ENCODE measurements at regions not wholly inside any gene's neighbourhood (a gene's known extent, or its start where the extent isn't known, plus 50 kb on each side); places are given as distances from the start of the nearest gene placed in this dataset.

DNA sequence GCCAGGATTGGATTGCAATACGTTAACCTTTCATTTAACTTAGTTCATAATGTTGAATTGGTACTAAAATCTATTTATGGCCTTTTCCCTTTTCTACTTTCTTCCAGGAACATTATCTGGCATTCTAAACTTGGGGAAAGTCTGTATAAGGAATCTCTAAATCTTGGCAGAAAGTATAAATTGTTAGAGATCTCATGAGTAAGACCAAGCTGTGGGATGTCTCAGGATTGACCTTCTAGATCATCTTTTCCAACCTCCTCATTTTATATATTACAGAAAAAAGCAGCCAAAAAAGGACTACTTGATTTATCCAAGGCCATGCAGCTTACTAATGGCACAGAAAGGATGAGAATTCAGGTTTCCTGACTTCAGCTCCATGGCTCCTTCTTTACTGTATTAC, 598.3 kb downstream of the INHBA start:
- DNase-seq (ENCODE audit: low read depth in 2 of 2): no peak

GRCh38 chr7:41103331-41103730, 599.6 kb downstream of the INHBA start:
- peak in 1 of 2 donors; percentile 28 for DNase-seq (ENCODE audit: low read depth in 2 of 2)

GRCh38 chr7:41098846-41099245, 604.0 kb downstream of the INHBA start:
- DNase-seq (ENCODE audit: low read depth in 2 of 2): no peak

DNA sequence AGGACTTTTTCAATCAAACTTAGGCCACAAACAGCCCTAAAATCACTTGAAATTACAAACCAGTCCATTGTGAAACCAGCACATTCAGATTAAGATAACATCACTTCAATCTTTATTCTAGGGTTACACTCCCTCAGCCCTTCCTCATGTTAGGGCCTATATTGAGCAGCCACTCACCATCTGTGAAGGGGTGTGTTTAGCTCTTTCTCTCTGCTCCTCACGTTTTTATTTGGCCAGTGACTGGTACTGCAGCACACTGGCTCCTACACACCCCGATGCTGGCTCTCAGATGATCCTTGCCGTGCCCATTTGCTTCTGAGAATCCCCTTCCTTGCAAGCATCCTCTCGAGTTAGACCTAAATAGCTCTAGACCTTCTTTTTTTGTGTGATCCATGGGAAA, 604.5 kb downstream of the INHBA start:
- DNase-seq (ENCODE audit: low read depth in 2 of 2): no peak

GRCh38 chr7:41097501-41097900, 605.4 kb downstream of the INHBA start:
- no peak for DNase-seq (ENCODE audit: low read depth in 2 of 2)

DNA sequence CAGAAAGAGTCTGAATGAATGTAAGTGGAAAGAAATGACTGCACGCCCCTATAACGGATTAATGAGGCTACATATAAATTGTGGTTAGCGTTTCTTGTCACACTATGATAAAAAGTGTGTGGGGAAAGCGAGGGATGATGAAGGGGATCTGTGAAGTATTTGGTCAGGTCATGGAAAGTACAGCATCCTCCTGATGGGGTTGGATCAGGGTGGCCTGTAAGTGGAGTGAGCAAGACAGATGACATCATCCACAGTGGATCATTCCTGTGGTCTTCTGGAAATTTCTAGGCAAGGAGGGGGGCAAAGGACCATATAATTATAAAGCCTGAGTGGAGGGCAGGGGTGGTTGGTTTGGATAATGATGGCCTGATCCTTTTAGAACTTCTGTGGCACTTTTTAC, 606.0 kb downstream of the INHBA start:
- no peak for DNase-seq (ENCODE audit: low read depth in 2 of 2)

DNA sequence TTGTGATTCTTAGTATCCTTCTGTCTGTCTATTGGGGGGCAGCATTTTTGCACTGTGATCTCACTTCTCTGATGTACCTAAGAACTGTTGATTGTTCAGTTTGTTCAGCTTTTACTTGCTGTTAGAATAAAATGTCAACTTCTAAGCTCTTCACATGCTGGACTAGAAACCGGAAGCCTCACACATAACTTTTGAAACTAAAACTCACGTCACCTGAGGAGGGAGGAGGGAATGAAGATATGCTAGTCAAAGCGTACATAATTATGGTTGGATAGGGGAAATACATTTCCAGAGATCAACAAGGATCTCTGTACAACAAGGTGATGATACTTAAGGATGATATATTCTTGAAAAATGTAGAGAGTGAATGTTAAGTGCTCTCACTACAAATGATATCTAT, 609.7 kb downstream of the INHBA start:
- DNase-seq (ENCODE audit: low read depth in 2 of 2): no peak

GRCh38 chr7:41085244-41085643, 617.6 kb downstream of the INHBA start:
- DNase-seq (ENCODE audit: low read depth in 2 of 2): no peak

GRCh38 chr7:41084381-41084780, 618.5 kb downstream of the INHBA start:
- no peak for DNase-seq (ENCODE audit: low read depth in 2 of 2)

DNA sequence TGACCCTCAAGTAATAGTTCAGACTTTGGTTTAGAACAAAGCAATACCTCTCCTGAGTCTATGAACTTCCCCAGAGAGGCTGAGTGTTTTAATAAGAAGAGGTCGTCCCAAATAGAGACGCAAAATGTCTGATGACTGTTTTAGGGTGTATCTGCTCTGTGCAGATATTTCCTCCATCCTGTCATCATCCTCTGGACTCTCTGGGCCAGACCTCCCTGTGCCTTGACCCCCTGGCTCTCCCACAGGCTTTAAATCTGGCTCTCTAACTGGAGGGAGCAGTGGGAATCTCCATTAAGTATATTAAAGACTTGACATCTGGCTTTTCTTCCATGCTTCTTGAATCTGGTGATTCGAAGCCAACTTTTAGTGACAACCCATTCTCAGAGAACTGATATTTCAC, 633.3 kb downstream of the INHBA start:
- peak; percentile 14 to 43 for DNase-seq (ENCODE audit: low read depth in 2 of 2)

DNA sequence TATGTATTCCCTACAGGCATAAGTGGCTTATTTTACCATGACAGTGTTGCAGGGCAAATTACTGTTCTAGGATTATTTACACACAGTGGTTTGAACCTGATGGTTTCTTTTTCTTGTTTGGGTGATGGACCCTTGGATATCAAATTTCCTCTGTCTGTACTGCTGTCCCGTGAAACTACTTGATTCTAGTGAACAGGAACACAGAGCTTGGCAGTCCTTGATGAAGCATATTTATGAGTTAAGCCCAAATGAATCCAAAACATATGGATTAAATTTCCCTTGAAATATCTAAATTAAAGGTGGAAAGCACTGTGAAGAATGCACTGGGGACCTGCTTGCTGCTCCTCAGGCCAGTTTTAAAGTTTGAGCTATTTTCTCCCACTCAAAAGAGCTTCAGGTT, 635.3 kb downstream of the INHBA start:
- no peak for DNase-seq (ENCODE audit: low read depth in 2 of 2)

GRCh38 chr7:41065663-41066062, 637.2 kb downstream of the INHBA start:
- DNase-seq (ENCODE audit: low read depth in 2 of 2): no peak

DNA sequence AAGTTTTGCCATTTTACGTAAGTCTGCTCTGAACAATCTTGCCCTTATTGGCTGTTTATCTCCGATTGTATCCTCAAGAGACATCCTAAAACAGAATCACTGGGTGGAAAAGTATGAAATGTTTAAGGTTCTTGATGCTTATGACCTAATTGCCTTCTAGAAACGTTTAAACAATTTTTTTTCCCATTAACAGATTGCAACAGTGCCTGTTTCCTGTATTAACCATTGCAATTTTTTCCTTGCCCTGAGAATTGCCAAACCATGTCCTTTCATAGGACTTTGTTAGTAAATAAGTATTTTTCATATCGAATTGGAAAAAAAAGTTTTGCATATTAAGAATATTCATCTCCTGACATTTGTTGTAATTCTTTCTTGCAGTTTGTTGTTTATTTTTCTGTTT, 639.8 kb downstream of the INHBA start:
- DNase-seq (ENCODE audit: low read depth in 2 of 2): no peak

DNA sequence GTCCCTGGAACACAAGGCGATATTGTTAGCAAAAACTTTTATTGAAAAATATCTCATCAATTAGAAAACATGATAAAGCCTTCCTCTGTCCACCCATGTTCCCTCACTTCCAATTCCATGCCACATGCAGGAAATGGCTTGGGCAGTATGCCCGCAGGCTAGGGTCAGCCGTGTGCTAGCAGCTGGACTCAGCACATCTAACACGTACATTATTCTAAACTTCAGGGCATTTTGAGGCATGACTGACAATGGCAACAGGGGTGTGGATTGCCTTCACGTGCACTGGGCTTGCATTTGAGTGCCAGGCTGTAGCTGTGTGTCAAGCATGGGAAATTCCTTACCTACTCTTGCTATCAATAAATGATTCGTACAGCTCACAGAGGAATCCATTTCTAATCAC, 642.1 kb downstream of the INHBA start:
- DNase-seq (ENCODE audit: low read depth in 2 of 2): no peak

GRCh38 chr7:41059796-41060195, 643.1 kb downstream of the INHBA start:
- no peak for DNase-seq (ENCODE audit: low read depth in 2 of 2)

DNA sequence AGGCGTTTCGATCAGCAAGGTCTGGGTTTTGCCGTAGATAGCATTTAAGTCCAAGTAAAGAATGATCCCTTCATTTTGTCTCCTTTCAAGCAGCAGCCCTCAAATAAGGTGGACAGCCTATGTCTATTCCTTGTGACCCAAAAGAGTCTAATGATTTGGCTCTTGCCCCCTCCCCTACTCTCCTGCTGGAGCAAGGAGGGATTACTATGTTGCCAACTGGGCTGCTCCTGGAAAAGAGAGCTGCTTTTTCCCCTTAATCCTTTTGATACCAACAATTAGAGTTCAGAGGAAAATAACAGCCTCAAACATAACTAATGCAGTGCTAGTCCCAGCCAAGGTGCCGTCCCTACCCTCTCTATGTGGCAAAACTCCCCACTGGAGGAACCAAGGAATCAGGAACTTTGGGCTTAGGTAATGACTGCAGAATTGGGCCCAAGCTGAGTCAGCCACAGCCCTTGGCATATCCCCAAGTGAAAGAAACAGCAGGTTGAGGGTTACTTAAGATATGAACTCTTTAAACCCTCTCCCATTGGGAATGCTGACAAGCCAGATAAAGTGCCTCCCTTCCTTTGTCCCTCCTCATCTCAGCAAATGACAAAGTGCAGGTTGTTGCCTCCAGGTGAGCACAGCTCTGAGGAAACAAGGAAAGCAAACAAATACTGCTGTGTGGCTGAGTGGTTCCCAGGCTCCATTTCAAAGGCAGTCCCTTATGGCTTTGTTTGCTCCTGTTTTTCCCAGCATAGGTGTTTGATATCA, 643.7 kb downstream of the INHBA start:
- no peak for DNase-seq (ENCODE audit: low read depth in 2 of 2)

DNA sequence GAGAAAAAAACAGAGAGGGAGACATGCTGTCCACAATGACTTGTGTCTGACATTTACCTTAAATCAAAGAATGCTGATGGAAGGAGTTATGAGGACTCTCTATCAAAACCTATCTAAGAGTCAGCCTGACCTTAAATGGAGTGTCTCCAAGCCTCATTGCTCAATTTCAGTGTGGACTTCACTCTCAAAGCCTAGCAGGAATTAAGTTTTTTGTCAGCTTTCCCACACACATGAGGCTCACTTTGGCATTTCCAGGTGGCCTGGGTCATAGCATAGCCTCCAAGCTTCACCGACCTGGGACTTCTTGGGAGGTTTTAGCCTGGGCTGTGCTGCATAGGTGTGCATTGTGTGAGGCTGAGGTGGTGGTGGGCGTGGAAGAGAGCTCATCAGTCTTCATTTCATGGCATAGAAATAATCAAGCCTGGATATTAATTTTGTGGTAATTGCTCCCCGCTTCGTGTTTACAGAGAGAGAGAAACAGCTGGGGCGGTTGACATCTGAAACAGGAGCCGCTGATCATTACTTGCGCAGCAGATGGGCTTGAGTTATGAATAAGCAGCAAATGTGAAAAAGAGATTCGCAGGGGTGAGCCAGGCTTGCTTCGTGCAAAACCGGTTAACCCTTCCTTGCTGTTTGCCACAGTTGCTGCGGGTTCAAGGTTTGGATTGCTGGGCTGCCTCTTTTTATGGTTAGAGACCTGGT, 647.8 kb downstream of the INHBA start:
- no peak for DNase-seq (ENCODE audit: low read depth in 2 of 2)

DNA sequence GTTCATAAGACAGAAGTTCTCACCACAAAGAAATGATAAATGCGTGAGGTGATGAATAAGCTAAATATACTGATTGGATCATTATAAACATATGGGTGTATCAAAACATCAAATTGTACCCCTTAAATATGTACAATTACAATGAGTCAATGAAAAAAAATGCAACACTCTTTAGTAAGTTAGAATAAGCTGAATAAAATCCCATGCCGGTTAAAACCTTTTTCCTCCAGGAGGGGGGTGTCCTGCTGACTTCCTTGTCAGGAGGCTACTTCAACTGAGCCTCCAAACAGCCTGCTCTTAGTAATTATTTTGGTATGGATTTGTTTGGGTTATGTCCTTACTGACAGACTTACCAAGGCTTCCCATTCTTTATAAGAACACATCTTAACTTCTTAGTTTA, 649.1 kb downstream of the INHBA start:
- no peak for DNase-seq (ENCODE audit: low read depth in 2 of 2)

GRCh38 chr7:41052736-41053135, 650.2 kb downstream of the INHBA start:
- no peak for DNase-seq (ENCODE audit: low read depth in 2 of 2)

DNA sequence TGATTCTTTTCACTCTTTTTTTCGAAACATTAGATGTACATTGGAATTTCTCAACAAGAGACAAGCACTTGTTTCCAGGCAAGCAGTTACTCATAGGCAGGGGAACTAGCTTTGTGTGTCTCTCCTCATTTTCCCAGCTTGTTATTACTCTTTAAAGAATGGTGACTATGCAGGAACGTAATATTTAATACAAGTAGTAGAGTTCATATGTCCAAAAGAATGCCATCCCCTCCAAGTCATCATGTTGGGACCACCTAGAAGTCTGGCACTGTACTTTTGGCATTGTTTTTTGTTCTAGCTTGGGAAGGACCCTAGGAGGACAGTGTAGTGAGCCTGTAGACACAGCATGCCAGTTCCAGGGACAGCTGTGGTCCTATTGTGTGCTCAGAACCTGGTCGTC, 650.7 kb downstream of the INHBA start:
- DNase-seq (ENCODE audit: low read depth in 2 of 2): no peak

- DNase-seq (ENCODE audit: low read depth in 2 of 2): no peak
Observed at GRCh38 chr7:41051535-41051934, 651.4 kb downstream of the INHBA start.

- DNase-seq (ENCODE audit: low read depth in 2 of 2): no peak
Observed at GRCh38 chr7:41051062-41051461, 651.8 kb downstream of the INHBA start.

DNA sequence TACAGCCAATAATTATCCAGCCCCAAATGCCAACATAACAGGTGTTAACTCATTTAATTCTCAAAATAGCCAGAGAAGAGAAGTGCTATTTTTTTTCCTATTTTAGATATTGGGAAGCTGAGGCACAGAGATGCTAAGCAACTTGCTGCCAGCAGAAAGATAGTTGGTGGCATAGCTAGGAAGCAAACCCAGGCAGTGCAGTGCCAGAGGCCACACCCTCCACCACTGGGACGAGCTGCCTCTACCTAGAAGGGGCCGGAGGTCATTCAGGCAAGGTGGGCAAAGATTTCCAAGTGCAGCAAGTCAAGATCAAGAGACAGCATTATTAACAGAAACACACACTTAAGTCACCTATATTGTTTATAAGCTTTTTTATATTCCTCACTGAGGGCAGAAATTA, 654.1 kb downstream of the INHBA start:
- no peak for DNase-seq (ENCODE audit: low read depth in 2 of 2)

Data from dermis microvascular lymphatic vessel endothelial cell (primary cell).